ENCODE measurements at regions not wholly inside any gene's neighbourhood (a gene's known extent, or its start where the extent isn't known, plus 50 kb on each side); places are given as distances from the start of the nearest gene placed in this dataset.

- no peak for TF ChIP-seq ZNF274 (IDR thresholded peaks at IDR 0.05; ENCODE audit: low read depth, low read length)
- TF ChIP-seq YY1 (IDR thresholded peaks at IDR 0.05; ENCODE audit: insufficient read depth, insufficient read length): no peak
- TF ChIP-seq SUZ12 (IDR thresholded peaks at IDR 0.05; ENCODE audit: extremely low read depth, insufficient read depth, insufficient read length): no peak
These were observed 111.8 kb upstream of the TMEM45B start for GRCh38 chr11:129703846-129704245.

All from NT2/D1 (cell line).